ENCODE measurements at regions not wholly inside any gene's neighbourhood (a gene's known extent, or its start where the extent isn't known, plus 50 kb on each side); places are given as distances from the start of the nearest gene placed in this dataset.
"Not testable (repeated sequence)": the region's sequence is repeated elsewhere in the genome, so short reads cannot be mapped to it uniquely, and the experiment has no call there.

DNA sequence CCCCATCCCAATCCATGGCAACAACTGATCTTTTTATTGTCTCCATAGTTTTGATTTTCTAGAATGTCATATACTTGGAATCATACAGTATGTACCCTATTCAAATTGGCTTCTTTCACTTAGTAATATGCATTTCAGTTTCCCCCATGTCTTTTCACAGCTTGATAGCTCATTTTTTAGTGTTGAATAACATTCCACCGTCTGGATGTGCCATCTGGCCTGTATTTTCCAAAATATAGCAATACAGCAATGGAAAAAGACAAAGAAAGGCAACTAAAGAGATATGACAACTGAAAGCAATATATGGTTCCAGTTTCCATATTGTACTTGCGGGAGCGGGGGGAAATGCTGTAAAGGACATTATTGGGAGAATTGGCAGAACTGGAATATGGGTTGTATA, 166.4 kb upstream of the NT5E start:
- Histone ChIP-seq H3K23ac (ENCODE audit: low read length in 2 of 2) (no peak overlapping the region), H3K27me3 (ENCODE audit: control insufficient read depth in 1 of 2, insufficient read depth in 1 of 2, low read length in 2 of 2) (peaks cover 0 to 3% of the 10 kb centered on the region in 2 experiments), H2BK120ac (ENCODE audit: low read depth, low read length) (no peak overlapping the region), H3K18ac (ENCODE audit: low read depth in 1 of 2, low read length in 2 of 2) (no peak overlapping the region), H2AFZ (ENCODE audit: low read depth, low read length) (no peak overlapping the region), H2BK5ac (ENCODE audit: low read depth, low read length, poor library complexity, severe bottlenecking) (no peak overlapping the region), H3K4ac (ENCODE audit: low read depth in 1 of 2, low read length in 2 of 2) (no peak overlapping the region), H3K4me3 (ENCODE audit: insufficient read depth in 1 of 2, low read depth in 1 of 2, low read length in 2 of 2) (no peak overlapping the region), H3K4me1 (ENCODE audit: control insufficient read depth, insufficient read depth, low read depth, low read length) (no peaks in the 10 kb centered on the region), H3K79me1 (replicated peaks; ENCODE audit: low read length, poor library complexity, severe bottlenecking) (no peaks in the 10 kb centered on the region), H3K27ac (ENCODE audit: low read length, poor library complexity, severe bottlenecking) (no peak overlapping the region), H3K4me2 (ENCODE audit: low read length, poor library complexity, severe bottlenecking) (no peak overlapping the region), H2AK5ac (ENCODE audit: low read length, severe bottlenecking) (no peak overlapping the region), H3K36me3 (ENCODE audit: control insufficient read depth in 1 of 2, insufficient read depth in 2 of 2, low read depth in 1 of 2, low read length in 2 of 2) (no peaks in the 10 kb centered on the region), H3K9me3 (ENCODE audit: control insufficient read depth, low read length) (no peaks in the 10 kb centered on the region), H4K91ac (ENCODE audit: low read length) (no peak overlapping the region), H3K14ac (ENCODE audit: low read length in 2 of 2) (no peak overlapping the region), H2BK15ac (ENCODE audit: low read depth, poor library complexity, severe bottlenecking) (no peak overlapping the region), H2BK12ac (ENCODE audit: low read length in 2 of 2) (no peak overlapping the region), H4K8ac (ENCODE audit: low read length) (no peak overlapping the region), H3K9ac (ENCODE audit: low read length) (no peak overlapping the region)
- WGBS = 78% methylated on average over 3 of the region's 3 CpGs
- DNase-seq = no peak

- Histone ChIP-seq H3K36me3 (ENCODE audit: control insufficient read depth in 1 of 2, insufficient read depth in 2 of 2, low read depth in 1 of 2, low read length in 2 of 2) (no peaks in the 10 kb centered on the region), H4K8ac (ENCODE audit: low read length) (no peak overlapping the region), H3K18ac (ENCODE audit: low read depth in 1 of 2, low read length in 2 of 2) (no peak overlapping the region), H3K9ac (ENCODE audit: low read length) (no peak overlapping the region), H2BK5ac (ENCODE audit: low read depth, low read length, poor library complexity, severe bottlenecking) (no peak overlapping the region), H3K27me3 (ENCODE audit: control insufficient read depth in 1 of 2, insufficient read depth in 1 of 2, low read length in 2 of 2) (no peaks in the 10 kb centered on the region), H3K4me2 (ENCODE audit: low read length, poor library complexity, severe bottlenecking) (no peak overlapping the region), H4K91ac (ENCODE audit: low read length) (no peak overlapping the region), H3K4ac (ENCODE audit: low read depth in 1 of 2, low read length in 2 of 2) (no peak overlapping the region), H3K27ac (ENCODE audit: low read length, poor library complexity, severe bottlenecking) (no peak overlapping the region), H3K4me3 (ENCODE audit: insufficient read depth in 1 of 2, low read depth in 1 of 2, low read length in 2 of 2) (no peak overlapping the region), H3K79me1 (replicated peaks; ENCODE audit: low read length, poor library complexity, severe bottlenecking) (no peaks in the 10 kb centered on the region), H2BK12ac (ENCODE audit: low read length in 2 of 2) (no peak overlapping the region), H3K14ac (ENCODE audit: low read length in 2 of 2) (no peak overlapping the region), H2BK120ac (ENCODE audit: low read depth, low read length) (no peak overlapping the region), H3K23ac (ENCODE audit: low read length in 2 of 2) (no peak overlapping the region), H2AK5ac (ENCODE audit: low read length, severe bottlenecking) (no peak overlapping the region), H3K9me3 (ENCODE audit: control insufficient read depth, low read length) (peaks cover 3% of the 10 kb centered on the region), H2AFZ (ENCODE audit: low read depth, low read length) (no peak overlapping the region), H3K4me1 (ENCODE audit: control insufficient read depth, insufficient read depth, low read depth, low read length) (no peaks in the 10 kb centered on the region), H2BK15ac (ENCODE audit: low read depth, poor library complexity, severe bottlenecking) (no peak overlapping the region)
- WGBS = 47% methylated on average over 3 of the region's 3 CpGs
- no peak for DNase-seq
These were observed 171.3 kb upstream of the NT5E start for GRCh38 chr6:85278466-85279035.

DNA sequence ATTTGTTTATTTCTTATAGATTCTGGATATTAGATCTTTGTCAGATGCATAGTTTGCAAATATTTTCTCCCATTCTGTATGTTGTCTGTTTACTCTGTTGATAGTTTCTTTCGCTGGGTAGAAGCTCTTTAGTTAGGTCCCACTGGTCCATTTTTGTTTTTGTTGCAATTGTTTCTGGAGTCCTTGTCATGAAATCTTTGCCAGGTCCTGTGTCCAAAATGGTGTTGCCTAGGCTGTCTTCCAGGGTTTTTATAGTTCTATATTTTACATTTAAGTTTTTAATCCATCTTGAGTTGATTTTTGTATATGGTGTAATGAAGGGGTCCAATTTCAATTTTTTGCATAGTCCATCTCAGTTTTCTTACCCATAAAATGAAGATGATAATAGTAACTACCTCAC, 173.9 kb upstream of the NT5E start:
- H3K79me1 ChIP-seq (replicated peaks; ENCODE audit: low read length, poor library complexity, severe bottlenecking); H3K4me3 ChIP-seq (ENCODE audit: insufficient read depth in 1 of 2, low read depth in 1 of 2, low read length in 2 of 2); H3K18ac ChIP-seq (ENCODE audit: low read depth in 1 of 2, low read length in 2 of 2); H2BK15ac ChIP-seq (ENCODE audit: low read depth, poor library complexity, severe bottlenecking); H2BK5ac ChIP-seq (ENCODE audit: low read depth, low read length, poor library complexity, severe bottlenecking); H3K9ac ChIP-seq (ENCODE audit: low read length); H3K4ac ChIP-seq (ENCODE audit: low read depth in 1 of 2, low read length in 2 of 2); H3K36me3 ChIP-seq (ENCODE audit: control insufficient read depth in 1 of 2, insufficient read depth in 2 of 2, low read depth in 1 of 2, low read length in 2 of 2); DNase-seq; H3K9me3 ChIP-seq (ENCODE audit: control insufficient read depth, low read length); H2BK12ac ChIP-seq (ENCODE audit: low read length in 2 of 2); H3K4me1 ChIP-seq (ENCODE audit: control insufficient read depth, insufficient read depth, low read depth, low read length); H2AK5ac ChIP-seq (ENCODE audit: low read length, severe bottlenecking); H3K4me2 ChIP-seq (ENCODE audit: low read length, poor library complexity, severe bottlenecking); H2BK120ac ChIP-seq (ENCODE audit: low read depth, low read length); H3K27ac ChIP-seq (ENCODE audit: low read length, poor library complexity, severe bottlenecking); H4K91ac ChIP-seq (ENCODE audit: low read length); H3K27me3 ChIP-seq (ENCODE audit: control insufficient read depth in 1 of 2, insufficient read depth in 1 of 2, low read length in 2 of 2); H2AFZ ChIP-seq (ENCODE audit: low read depth, low read length); H3K23ac ChIP-seq (ENCODE audit: low read length in 2 of 2); H3K14ac ChIP-seq (ENCODE audit: low read length in 2 of 2); H4K8ac ChIP-seq (ENCODE audit: low read length): not testable (repeated sequence)
- WGBS = 73% methylated on average over 1 of the region's 1 CpG

GRCh38 chr6:85275338-85275985, 174.4 kb upstream of the NT5E start:
- Histone ChIP-seq H3K36me3 (ENCODE audit: control insufficient read depth in 1 of 2, insufficient read depth in 2 of 2, low read depth in 1 of 2, low read length in 2 of 2) (no peaks in the 10 kb centered on the region), H3K4ac (ENCODE audit: low read depth in 1 of 2, low read length in 2 of 2) (no peak overlapping the region), H2BK5ac (ENCODE audit: low read depth, low read length, poor library complexity, severe bottlenecking) (no peak overlapping the region), H2BK15ac (ENCODE audit: low read depth, poor library complexity, severe bottlenecking) (no peak overlapping the region), H4K91ac (ENCODE audit: low read length) (no peak overlapping the region), H3K4me1 (ENCODE audit: control insufficient read depth, insufficient read depth, low read depth, low read length) (no peaks in the 10 kb centered on the region), H3K79me1 (replicated peaks; ENCODE audit: low read length, poor library complexity, severe bottlenecking) (no peaks in the 10 kb centered on the region), H2AK5ac (ENCODE audit: low read length, severe bottlenecking) (no peak overlapping the region), H3K9me3 (ENCODE audit: control insufficient read depth, low read length) (peaks cover 3% of the 10 kb centered on the region), H3K27ac (ENCODE audit: low read length, poor library complexity, severe bottlenecking) (no peak overlapping the region), H3K4me2 (ENCODE audit: low read length, poor library complexity, severe bottlenecking) (no peak overlapping the region), H2BK120ac (ENCODE audit: low read depth, low read length) (no peak overlapping the region), H3K27me3 (ENCODE audit: control insufficient read depth in 1 of 2, insufficient read depth in 1 of 2, low read length in 2 of 2) (peaks cover 0 to 2% of the 10 kb centered on the region in 2 experiments), H3K9ac (ENCODE audit: low read length) (no peak overlapping the region), H3K23ac (ENCODE audit: low read length in 2 of 2) (no peak overlapping the region), H2AFZ (ENCODE audit: low read depth, low read length) (no peak overlapping the region), H3K18ac (ENCODE audit: low read depth in 1 of 2, low read length in 2 of 2) (no peak overlapping the region), H3K14ac (ENCODE audit: low read length in 2 of 2) (no peak overlapping the region), H3K4me3 (ENCODE audit: insufficient read depth in 1 of 2, low read depth in 1 of 2, low read length in 2 of 2) (no peak overlapping the region), H2BK12ac (ENCODE audit: low read length in 2 of 2) (no peak overlapping the region), H4K8ac (ENCODE audit: low read length) (no peak overlapping the region)
- WGBS = 63% methylated on average over 2 of the region's 6 CpGs
- DNase-seq = no peak

Measured in mesenchymal stem cell (in vitro differentiated cells and primary cell).